PC-3 (cell line): ENCODE measurements at regions not wholly inside any gene's neighbourhood (a gene's known extent, or its start where the extent isn't known, plus 50 kb on each side); places are given as distances from the start of the nearest gene placed in this dataset.
"Not testable (repeated sequence)": the region's sequence is repeated elsewhere in the genome, so short reads cannot be mapped to it uniquely, and the experiment has no call there.

Source experiments
- ATAC-seq: fragments of 200-7000 bp; cut with Tn5 transposase; 2 replicates; pipeline ENCODE4 v1.9.1; 2020; ENCODE audit warnings: mild to moderate bottlenecking, moderate library complexity
- BruUV-seq: library from RNA; stranded (reverse); fragments of 400-500 nt; replicated peaks from 2 replicates; lab custom pipeline; 2021; lab: Mats Ljungman, UMichigan
- CTCF ChIA-PET: fragments of 300-600 bp; sonication (Branson Sonifier 250); formaldehyde crosslinking; loops from one replicate; lab custom pipeline; 2022; ENCODE audit warnings: antibody characterized with exemption; lab: Charles Lee
- POLR2A ChIA-PET: fragments of 300-600 bp; sonication (Branson Sonifier 250); formaldehyde crosslinking; loops from one replicate; lab custom pipeline; 2022; ENCODE audit warnings: antibody characterized with exemption; ENCODE audit not compliant: unreplicated experiment; lab: Charles Lee
- DNase-seq: peaks from one replicate; pipeline ENCODE4 v3.0.0-alpha.2; 2015
- H2AFZ ChIP-seq: fragments of 300-600 bp; sonication (generic); 2 replicates; pipeline ENCODE4 v1.6.0; 2016; ENCODE audit warnings: antibody characterized with exemption, low read length
- H3F3A ChIP-seq: fragments of 300-600 bp; sonication (generic); one replicate; pipeline ENCODE4 v1.6.0; 2017; ENCODE audit warnings: antibody characterized with exemption, low read length, control low read depth, mild to moderate bottlenecking; ENCODE audit not compliant: unreplicated experiment
- H3K27ac ChIP-seq: fragments of 300-600 bp; sonication (generic); 2 replicates; pipeline ENCODE4 v1.5.1; 2016; ENCODE audit warnings: mild to moderate bottlenecking, low read length
- H3K27me3 ChIP-seq: fragments of 300-600 bp; sonication (generic); 2 replicates; pipeline ENCODE4 v1.6.1; 2016; ENCODE audit warnings: low read length, mixed read lengths
- H3K36me3 ChIP-seq: fragments of 300-600 bp; sonication (generic); 2 replicates; pipeline ENCODE4 v1.6.1; 2016; ENCODE audit warnings: low read depth, mixed run types, low read length, mixed read lengths
- H3K4me1 ChIP-seq: fragments of 300-600 bp; sonication (generic); 2 replicates; pipeline ENCODE4 v1.5.1; 2016; ENCODE audit warnings: low read length; ENCODE audit not compliant: insufficient read depth
- H3K4me2 ChIP-seq: fragments of 300-600 bp; sonication (generic); 2 replicates; pipeline ENCODE4 v1.6.0; 2016; ENCODE audit warnings: low read length
- H3K4me3 ChIP-seq: fragments of 300-600 bp; sonication (generic); 2 replicates; pipeline ENCODE4 v1.5.1; 2016; ENCODE audit warnings: mild to moderate bottlenecking, low read length, mixed read lengths
- H3K79me2 ChIP-seq: fragments of 300-600 bp; sonication (generic); 2 replicates; pipeline ENCODE4 v1.6.1; 2017; ENCODE audit warnings: low read length, mixed read lengths
- H3K9ac ChIP-seq: fragments of 300-600 bp; sonication (generic); 2 replicates; pipeline ENCODE4 v1.6.0; 2016; ENCODE audit warnings: mild to moderate bottlenecking, low read length
- H3K9me2 ChIP-seq: fragments of 300-600 bp; sonication (generic); replicated peaks from 2 replicates; pipeline ENCODE4 v1.6.1; 2016; ENCODE audit warnings: mixed run types, low read length, mixed read lengths
- H3K9me3 ChIP-seq: fragments of 300-600 bp; sonication (generic); 2 replicates; pipeline ENCODE4 v1.6.1; 2016; ENCODE audit warnings: low read length, mixed read lengths
- H4K20me1 ChIP-seq: fragments of 300-600 bp; sonication (generic); 2 replicates; pipeline ENCODE4 v1.6.1; 2016; ENCODE audit warnings: low read length, mixed read lengths
- EZH2 ChIP-seq: fragments of 300-600 bp; sonication (generic); IDR thresholded peaks from one replicate; pipeline ENCODE4 v1.6.1; 2017; ENCODE audit warnings: antibody characterized with exemption, mild to moderate bottlenecking, low read length; ENCODE audit not compliant: unreplicated experiment
- EZH2phosphoT487 ChIP-seq: fragments of 300-600 bp; sonication (generic); IDR thresholded peaks from 2 replicates; pipeline ENCODE4 v1.6.1; 2018; ENCODE audit warnings: mild to moderate bottlenecking, antibody characterized with exemption, low read length, borderline replicate concordance
- intact Hi-C: fragments of 100-400 bp; cut with micrococcal nuclease; formaldehyde crosslinking; loops from 2 replicates; pipeline ENCODE4 v1.9.0; 2023
- TF ChIP-seq, protein P1 (sequence below): fragments of 300-600 bp; sonication (generic); conservative IDR thresholded peaks from 2 replicates; pipeline ENCODE4 v1.5.1; 2017; ENCODE audit warnings: antibody characterized with exemption, low read depth, mild to moderate bottlenecking, low read length

DNA sequence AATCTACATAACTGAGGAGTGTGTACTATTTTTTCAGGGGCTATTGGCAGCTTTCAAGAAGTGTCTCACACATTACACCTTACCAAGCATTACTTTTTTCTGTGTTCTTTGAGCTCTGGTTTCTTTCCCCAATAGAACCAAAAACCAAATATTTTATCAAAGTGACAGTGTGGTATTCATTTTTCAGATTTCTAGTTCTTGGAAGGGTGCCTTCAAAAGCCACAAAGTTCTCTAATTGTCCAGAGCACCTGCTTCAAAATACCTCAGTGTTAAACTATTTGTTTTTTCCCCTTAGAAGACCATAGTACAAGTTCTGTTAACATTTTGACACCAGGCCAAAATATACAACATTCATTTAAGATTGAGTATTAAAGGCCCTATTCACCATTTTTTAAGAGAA lies 515.7 kb downstream of the ETNK1 start:
- no peak overlapping the region for H3K4me3 ChIP-seq
- BruUV-seq, result no TSS peak
- no peaks in the 10 kb centered on the region for H3K27me3 ChIP-seq
- H3F3A ChIP-seq, result no peaks in the 10 kb centered on the region
- H3K27ac ChIP-seq, result no peak overlapping the region
- H3K4me2 ChIP-seq, result no peak overlapping the region
- H3K36me3 ChIP-seq, result no peaks in the 10 kb centered on the region
- intact Hi-C loops, result no loop called here
- no peaks in the 10 kb centered on the region for H4K20me1 ChIP-seq
- H3K9ac ChIP-seq, result no peak overlapping the region
- CTCF ChIA-PET, result no interaction called here
- no peak for ATAC-seq
- no peak overlapping the region for H2AFZ ChIP-seq
- TF ChIP-seq, protein P1, sequence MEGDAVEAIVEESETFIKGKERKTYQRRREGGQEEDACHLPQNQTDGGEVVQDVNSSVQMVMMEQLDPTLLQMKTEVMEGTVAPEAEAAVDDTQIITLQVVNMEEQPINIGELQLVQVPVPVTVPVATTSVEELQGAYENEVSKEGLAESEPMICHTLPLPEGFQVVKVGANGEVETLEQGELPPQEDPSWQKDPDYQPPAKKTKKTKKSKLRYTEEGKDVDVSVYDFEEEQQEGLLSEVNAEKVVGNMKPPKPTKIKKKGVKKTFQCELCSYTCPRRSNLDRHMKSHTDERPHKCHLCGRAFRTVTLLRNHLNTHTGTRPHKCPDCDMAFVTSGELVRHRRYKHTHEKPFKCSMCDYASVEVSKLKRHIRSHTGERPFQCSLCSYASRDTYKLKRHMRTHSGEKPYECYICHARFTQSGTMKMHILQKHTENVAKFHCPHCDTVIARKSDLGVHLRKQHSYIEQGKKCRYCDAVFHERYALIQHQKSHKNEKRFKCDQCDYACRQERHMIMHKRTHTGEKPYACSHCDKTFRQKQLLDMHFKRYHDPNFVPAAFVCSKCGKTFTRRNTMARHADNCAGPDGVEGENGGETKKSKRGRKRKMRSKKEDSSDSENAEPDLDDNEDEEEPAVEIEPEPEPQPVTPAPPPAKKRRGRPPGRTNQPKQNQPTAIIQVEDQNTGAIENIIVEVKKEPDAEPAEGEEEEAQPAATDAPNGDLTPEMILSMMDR, result no peak
- no peak for TF ChIP-seq EZH2
- no peak for TF ChIP-seq EZH2phosphoT487
- POLR2A ChIA-PET, result no interaction called here
- H3K9me2 ChIP-seq, result no peaks in the 10 kb centered on the region
- H3K9me3 ChIP-seq, result no peaks in the 10 kb centered on the region
- no peak for DNase-seq
- H3K4me1 ChIP-seq, result no peaks in the 10 kb centered on the region
- H3K79me2 ChIP-seq, result no peaks in the 10 kb centered on the region

DNA sequence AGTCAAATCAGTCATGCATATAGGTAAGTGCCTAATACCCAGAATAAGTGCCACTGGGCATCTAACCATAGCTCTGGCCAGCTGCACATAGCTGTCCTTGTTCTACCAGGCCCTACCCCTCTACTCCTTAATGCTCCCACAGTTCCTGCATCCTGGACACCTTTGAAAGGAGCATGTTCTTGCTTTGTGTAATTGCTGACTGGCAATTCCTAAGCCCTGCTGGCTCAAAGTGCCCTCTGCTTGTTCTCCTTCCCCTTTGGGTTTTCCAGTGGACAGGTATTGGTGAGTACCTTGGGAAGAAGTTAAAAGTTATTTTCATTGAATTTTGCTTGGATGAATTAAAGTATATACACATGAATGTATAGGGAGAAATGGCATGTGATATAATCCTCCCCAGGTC lies 516.4 kb downstream of the ETNK1 start:
- no peak overlapping the region for H2AFZ ChIP-seq
- no peaks in the 10 kb centered on the region for H3K9me3 ChIP-seq
- no peak overlapping the region for H3K4me3 ChIP-seq
- no peak overlapping the region for H3K27ac ChIP-seq
- no peaks in the 10 kb centered on the region for H3K4me1 ChIP-seq
- no peak overlapping the region for H3K9ac ChIP-seq
- H3K27me3 ChIP-seq, result no peaks in the 10 kb centered on the region
- no peaks in the 10 kb centered on the region for H4K20me1 ChIP-seq
- no peaks in the 10 kb centered on the region for H3K9me2 ChIP-seq
- no peak for TF ChIP-seq EZH2
- no peak for TF ChIP-seq EZH2phosphoT487
- TF ChIP-seq, protein P1, result no peak
- CTCF ChIA-PET, result no interaction called here
- intact Hi-C loops, result no loop called here
- ATAC-seq (no peak), DNase-seq (no peak)
- no TSS peak for BruUV-seq
- no peaks in the 10 kb centered on the region for H3K36me3 ChIP-seq
- no peaks in the 10 kb centered on the region for H3F3A ChIP-seq
- POLR2A ChIA-PET, result no interaction called here
- H3K4me2 ChIP-seq, result no peak overlapping the region
- no peaks in the 10 kb centered on the region for H3K79me2 ChIP-seq

DNA sequence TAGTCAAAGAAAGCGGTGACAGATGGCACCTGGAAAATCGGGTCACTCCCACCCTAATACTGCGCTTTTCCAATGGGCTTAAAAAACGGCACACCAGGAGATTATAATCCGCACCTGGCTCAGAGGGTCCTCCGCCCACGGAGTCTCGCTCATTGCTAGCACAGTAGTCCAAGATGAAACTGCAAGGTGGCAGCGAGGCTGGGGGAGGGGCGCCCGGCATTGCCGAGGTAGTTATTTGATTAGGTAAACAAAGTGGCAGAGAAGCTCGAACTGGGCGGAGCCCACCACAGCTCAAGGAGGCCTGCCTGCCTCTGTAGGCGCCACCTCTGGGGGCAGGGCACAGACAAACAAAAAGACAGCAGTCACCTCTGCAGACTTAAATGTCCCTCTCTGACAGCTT lies 521.1 kb downstream of the ETNK1 start:
- H3K4me3 ChIP-seq, H3K27me3 ChIP-seq, H3K4me1 ChIP-seq, H3K79me2 ChIP-seq, H3K36me3 ChIP-seq, POLR2A ChIA-PET, BruUV-seq, intact Hi-C loops, H2AFZ ChIP-seq, H3K9me3 ChIP-seq, DNase-seq, H3F3A ChIP-seq, H3K27ac ChIP-seq, H4K20me1 ChIP-seq, H3K9ac ChIP-seq, CTCF ChIA-PET, H3K9me2 ChIP-seq, H3K4me2 ChIP-seq, ATAC-seq: not testable (repeated sequence)
